Stomach (tissue), 8 donors: ENCODE measurements at regions not wholly inside any gene's neighbourhood (a gene's known extent, or its start where the extent isn't known, plus 50 kb on each side); places are given as distances from the start of the nearest gene placed in this dataset.

Experiments used
- DNase-seq, 2 donors: peaks; one replicate each; pipeline versions ENCODE4 v3.0.0 to v3.0.0-alpha.2; 2013 to 2019
- H3K27ac ChIP-seq, 5 donors: fragments of 200-600 bp in 4 of 5; sonication (generic) in 4 of 5; one replicate each; pipeline ENCODE4 v1.5.1; 2013 to 2019; ENCODE audit warnings: mild to moderate bottlenecking in 1 of 5, moderate library complexity in 1 of 5
- H3K27me3 ChIP-seq, 3 donors: fragments of 200-600 bp; sonication (generic); one replicate each; pipeline ENCODE4 v1.5.1; 2017 to 2019; ENCODE audit warnings: mixed run types in 1 of 3
- H3K36me3 ChIP-seq, 4 donors: fragments of 200-600 bp; sonication (generic); 1 replicate in 3 of 4; 2 replicates in 1 of 4; pipeline ENCODE4 v1.5.1; 2016 to 2019
- H3K4me1 ChIP-seq, 4 donors: fragments of 200-600 bp; sonication (generic); one replicate each; pipeline ENCODE4 v1.5.1; 2016 to 2019
- H3K4me3 ChIP-seq, 4 donors: fragments of 200-600 bp; sonication (generic) in 3 of 4; one replicate each; pipeline ENCODE4 v1.5.1; 2016 to 2019; ENCODE audit warnings: mild to moderate bottlenecking in 1 of 4
- H3K9me3 ChIP-seq, 4 donors: fragments of 200-600 bp; sonication (generic); one replicate each; pipeline ENCODE4 v1.5.1; 2016 to 2019
- CTCF ChIP-seq, 7 experiments: fragments of 450-650 bp in 4 of 7; fragments of 200-600 bp in 3 of 7; sonication (generic) in 3 of 7; IDR thresholded peaks; one replicate each; pipeline ENCODE4 v1.5.1; 2016 to 2019; ENCODE audit warnings: antibody characterized with exemption in 7 of 7, control low read depth in 2 of 7, mild to moderate bottlenecking in 1 of 7
- EP300 ChIP-seq: sonication (generic); formaldehyde crosslinking; IDR thresholded peaks from one replicate; pipeline ENCODE4 v1.6.1; 2017; ENCODE audit warnings: antibody characterized with exemption
- POLR2A ChIP-seq, 4 donors: fragments of 450-650 bp; IDR thresholded peaks; one replicate each; pipeline ENCODE4 v1.6.1; 2016; ENCODE audit warnings: antibody characterized with exemption in 4 of 4, control low read depth in 2 of 4, mild to moderate bottlenecking in 1 of 4, moderate library complexity in 1 of 4
- POLR2AphosphoS5 ChIP-seq, 3 donors: sonication (generic); formaldehyde crosslinking; IDR thresholded peaks; one replicate each; pipeline ENCODE4 v1.6.1; 2016; ENCODE audit warnings: antibody characterized with exemption in 3 of 3
- WGBS, 5 donors: extraction: QIAGEN DNeasy Blood & Tissue Kit in 3 of 5; methylation state at CpG; one replicate each; pipeline versions ENCODE4 v1.1.5 to v1.1.7; 2013 to 2018; 5-methylcytosine and 5-hydroxymethylcytosine counted together
- intact Hi-C: fragments of 100-400 bp; cut with DNase I; formaldehyde crosslinking; loops from one replicate; pipeline ENCODE4 v1.15.1; 2023; ENCODE audit warnings: low total_unique reads
- donor health status: healthy with polysubstance abuse.
- donor health status: Bipolar disorder and iron deficiency.
- donor health status: healthy.

DNA sequence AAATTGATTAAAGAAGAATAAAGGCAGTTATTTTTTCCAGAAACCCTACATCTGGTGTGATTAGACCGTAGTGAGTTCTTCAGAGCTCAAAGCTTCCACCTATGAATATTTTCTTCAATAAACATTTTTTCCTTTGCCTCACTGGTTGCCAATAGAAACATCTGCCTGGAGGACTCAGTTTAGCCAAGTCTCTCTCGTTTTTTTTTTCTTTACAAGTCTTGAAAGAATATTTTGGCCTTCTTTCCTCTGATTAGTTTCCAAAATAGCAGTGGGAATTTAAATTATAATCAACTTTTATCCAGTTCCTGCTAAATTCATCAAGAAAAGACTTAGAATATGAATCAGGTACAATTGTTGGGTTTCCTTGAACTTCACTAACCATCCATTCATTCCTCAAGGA, 897.5 kb downstream of the TLE1 start:
- Histone ChIP-seq H3K27me3 (no peaks in the 10 kb centered on the region), H3K27ac (no peak overlapping the region), H3K4me1 (peaks cover 0 to 5% (median 0%) of the 10 kb centered on the region in 4 donors), H3K36me3 (no peaks in the 10 kb centered on the region), H3K9me3 (peaks cover 0 to 4% (median 0%) of the 10 kb centered on the region in 4 donors), H3K4me3 (no peak overlapping the region)
- 35 to 55% (median 49%) methylated on average over 2 of the region's 2 CpGs for WGBS, 5 donors
- DNase-seq = no peak
- intact Hi-C loops = no loop called here
- no peak for TF ChIP-seq POLR2A (IDR thresholded peaks at IDR 0.05)
- no peak for TF ChIP-seq CTCF (IDR thresholded peaks at IDR 0.05)
- no peak for TF ChIP-seq EP300
- TF ChIP-seq POLR2AphosphoS5 (IDR thresholded peaks at IDR 0.05) = no peak

DNA sequence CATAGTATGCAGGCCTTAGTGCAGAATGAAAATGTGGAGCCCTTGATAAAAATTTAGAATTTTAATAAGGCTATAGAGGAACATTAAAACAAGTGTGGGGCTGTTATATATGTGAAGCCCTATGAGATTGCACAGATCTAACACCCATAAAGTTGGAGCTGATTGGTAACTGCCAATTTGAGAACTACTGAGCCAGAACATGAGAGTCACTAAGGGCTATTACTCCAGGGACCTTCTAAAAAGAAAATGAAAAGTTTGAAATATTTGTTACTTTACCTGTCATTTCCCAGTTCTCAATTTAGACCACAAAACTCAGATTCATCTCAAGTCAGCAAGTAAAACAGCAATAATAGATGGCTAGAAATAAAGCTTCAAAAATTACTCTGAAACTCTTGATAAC, 898.6 kb downstream of the TLE1 start:
- Histone ChIP-seq H3K4me3 (no peak overlapping the region), H3K36me3 (no peaks in the 10 kb centered on the region), H3K4me1 (no peaks in the 10 kb centered on the region), H3K27me3 (no peaks in the 10 kb centered on the region), H3K9me3 (peaks cover 0 to 4% (median 0%) of the 10 kb centered on the region in 4 donors), H3K27ac (no peak overlapping the region)
- TF ChIP-seq POLR2A (IDR thresholded peaks at IDR 0.05) (no peak), POLR2AphosphoS5 (IDR thresholded peaks at IDR 0.05) (no peak), CTCF (IDR thresholded peaks at IDR 0.05) (no peak), EP300 (no peak)
- intact Hi-C loops = no loop called here
- no peak for DNase-seq

DNA sequence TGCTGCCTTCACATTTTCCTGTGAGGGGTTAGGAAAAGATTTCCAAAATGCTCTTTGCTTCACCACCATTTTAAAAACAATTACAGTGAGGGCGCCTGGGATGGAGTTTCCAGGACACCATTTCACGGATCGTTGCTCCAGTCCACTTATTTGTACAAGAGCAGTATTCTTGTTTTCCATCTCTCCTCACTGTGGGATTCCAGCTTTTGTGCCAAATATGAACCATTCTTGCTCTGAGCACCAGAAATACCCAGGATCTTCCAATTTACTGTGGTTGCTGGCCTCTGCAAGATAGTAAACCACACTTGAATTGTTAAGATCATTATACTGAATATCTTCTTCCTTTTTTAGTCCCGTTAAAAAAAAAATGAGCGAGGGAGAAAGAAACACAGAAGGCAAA, 899.5 kb downstream of the TLE1 start:
- Histone ChIP-seq H3K36me3 (no peaks in the 10 kb centered on the region), H3K4me1 (no peaks in the 10 kb centered on the region), H3K9me3 (peaks cover 0 to 4% (median 0%) of the 10 kb centered on the region in 4 donors), H3K27ac (no peak overlapping the region), H3K27me3 (no peaks in the 10 kb centered on the region), H3K4me3 (no peak overlapping the region)
- no peak for DNase-seq
- WGBS, 5 donors = 89 to 91% (median 90%) methylated on average over 5 of the region's 5 CpGs
- TF ChIP-seq EP300 (no peak), CTCF (IDR thresholded peaks at IDR 0.05) (no peak), POLR2AphosphoS5 (IDR thresholded peaks at IDR 0.05) (no peak), POLR2A (IDR thresholded peaks at IDR 0.05) (no peak)
- intact Hi-C loops = no loop called here

- TF ChIP-seq POLR2AphosphoS5 (IDR thresholded peaks at IDR 0.05) (no peak), CTCF (IDR thresholded peaks at IDR 0.05) (no peak)
- no peak for DNase-seq
- 88 to 100% (median 94%) methylated on average over 1 of the region's 1 CpG for WGBS, 5 donors
- H3K9me3 ChIP-seq = peaks cover 0 to 4% (median 0%) of the 10 kb centered on the region in 4 donors
- H3K4me3 ChIP-seq = no peak overlapping the region
- no peaks in the 10 kb centered on the region for H3K4me1 ChIP-seq
- no peaks in the 10 kb centered on the region for H3K27me3 ChIP-seq
- intact Hi-C loops = no loop called here
- no peak overlapping the region for H3K27ac ChIP-seq
- no peaks in the 10 kb centered on the region for H3K36me3 ChIP-seq
Measured at GRCh38 chr9:80787636-80788035, 901.7 kb downstream of the TLE1 start.

- no peak overlapping the region for H3K4me3 ChIP-seq
- H3K36me3 ChIP-seq = no peaks in the 10 kb centered on the region
- DNase-seq = no peak
- peaks cover 0 to 4% (median 0%) of the 10 kb centered on the region in 4 donors for H3K9me3 ChIP-seq
- no peaks in the 10 kb centered on the region for H3K27me3 ChIP-seq
- no peaks in the 10 kb centered on the region for H3K4me1 ChIP-seq
- H3K27ac ChIP-seq = no peak overlapping the region
- TF ChIP-seq POLR2A (IDR thresholded peaks at IDR 0.05) (no peak), CTCF (IDR thresholded peaks at IDR 0.05) (no peak), EP300 (no peak), POLR2AphosphoS5 (IDR thresholded peaks at IDR 0.05) (no peak)
- intact Hi-C loops = no loop called here
Measured at GRCh38 chr9:80784647-80785046, 904.7 kb downstream of the TLE1 start.
